ENCODE measurements at regions not wholly inside any gene's neighbourhood (a gene's known extent, or its start where the extent isn't known, plus 50 kb on each side); places are given as distances from the start of the nearest gene placed in this dataset.

- TF ChIP-seq CTCF (IDR thresholded peaks at IDR 0.05) (no peak), EP300 (IDR thresholded peaks at IDR 0.05) (no peak), POLR2AphosphoS5 (IDR thresholded peaks at IDR 0.05) (no peak)
Observed at GRCh38 chr4:29549342-29549741, 1170.8 kb upstream of the PCDH7 start.
